ENCODE measurements at regions not wholly inside any gene's neighbourhood (a gene's known extent, or its start where the extent isn't known, plus 50 kb on each side); places are given as distances from the start of the nearest gene placed in this dataset.
A peak's percentile ranks its signal among the peaks of the same experiment; 100 is the strongest.

- DNase-seq (ENCODE audit: low read depth in 2 of 3, low spot score in 1 of 3): no peak
These were observed 356.3 kb upstream of the SMARCA2 start for GRCh38 chr9:1658661-1659362.

GRCh38 chr9:1659363-1659690 lies 355.8 kb upstream of the SMARCA2 start:
- DNase-seq (ENCODE audit: low read depth in 2 of 3, low spot score in 1 of 3): no peak

DNA sequence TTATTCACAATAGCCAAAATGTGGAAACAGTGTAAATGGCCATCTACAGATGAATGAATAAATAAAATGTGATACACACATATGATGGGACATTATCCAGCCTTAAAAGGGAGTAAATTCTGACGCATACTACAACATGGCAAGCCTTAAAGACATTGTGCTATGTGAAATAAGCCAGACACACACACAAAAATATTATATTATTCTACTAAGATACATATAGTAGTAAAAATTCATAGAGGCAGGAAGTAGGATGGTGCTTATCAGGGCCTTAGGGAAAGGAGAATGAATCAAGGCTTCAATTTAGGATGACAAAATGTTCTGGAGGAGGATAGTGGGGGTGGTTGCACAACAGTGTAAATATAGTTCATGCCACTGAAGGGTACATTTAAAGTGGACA lies 346.7 kb upstream of the SMARCA2 start:
- no peak for DNase-seq (ENCODE audit: low read depth in 2 of 3, low spot score in 1 of 3)

- no peak for DNase-seq (ENCODE audit: low read depth in 2 of 3, low spot score in 1 of 3)
These were observed 341.8 kb upstream of the SMARCA2 start for GRCh38 chr9:1673300-1673699.

DNA sequence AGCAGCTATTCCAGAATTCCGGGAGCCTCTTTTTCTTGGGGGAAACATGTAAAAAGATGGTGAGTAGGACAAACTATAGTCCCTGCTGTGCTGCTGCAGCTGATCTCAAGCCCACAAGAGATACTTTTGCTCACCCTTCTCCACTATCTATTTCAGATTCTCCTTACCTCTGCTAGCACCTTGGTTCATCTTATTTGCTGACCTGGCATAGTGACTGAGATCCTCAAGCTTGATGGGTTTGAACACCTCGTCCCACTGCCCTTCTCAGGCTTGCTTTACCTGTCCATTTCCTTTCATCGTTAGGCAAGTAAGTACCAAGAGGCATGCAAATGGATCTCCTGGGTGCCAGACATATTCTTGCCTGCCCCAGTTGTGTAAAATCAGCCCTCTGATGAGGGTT lies 338.4 kb upstream of the SMARCA2 start:
- DNase-seq (ENCODE audit: low read depth in 2 of 3, low spot score in 1 of 3): no peak

GRCh38 chr9:1683951-1684350 lies 331.2 kb upstream of the SMARCA2 start:
- DNase-seq (ENCODE audit: low read depth in 2 of 3, low spot score in 1 of 3): no peak

DNA sequence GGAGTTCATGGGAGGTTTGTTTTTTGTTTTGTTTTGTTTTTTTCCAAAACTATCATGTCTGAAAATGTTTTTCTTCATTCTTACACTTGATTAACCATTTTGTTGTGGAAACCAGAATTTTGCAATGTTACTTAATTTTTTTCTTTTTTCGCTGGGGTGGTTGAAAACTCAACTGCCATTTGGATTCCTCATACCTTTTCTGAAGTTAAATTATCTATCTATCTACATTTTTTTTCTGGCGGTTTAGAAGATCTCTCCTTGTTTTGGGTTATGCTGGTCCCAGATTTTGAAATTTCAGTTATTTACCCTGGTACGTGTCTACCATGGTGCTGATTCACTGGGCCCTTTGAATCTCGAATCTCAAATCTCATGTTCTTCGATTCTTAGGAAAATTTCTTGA lies 316.2 kb upstream of the SMARCA2 start:
- no peak for DNase-seq (ENCODE audit: low read depth in 2 of 3, low spot score in 1 of 3)

DNA sequence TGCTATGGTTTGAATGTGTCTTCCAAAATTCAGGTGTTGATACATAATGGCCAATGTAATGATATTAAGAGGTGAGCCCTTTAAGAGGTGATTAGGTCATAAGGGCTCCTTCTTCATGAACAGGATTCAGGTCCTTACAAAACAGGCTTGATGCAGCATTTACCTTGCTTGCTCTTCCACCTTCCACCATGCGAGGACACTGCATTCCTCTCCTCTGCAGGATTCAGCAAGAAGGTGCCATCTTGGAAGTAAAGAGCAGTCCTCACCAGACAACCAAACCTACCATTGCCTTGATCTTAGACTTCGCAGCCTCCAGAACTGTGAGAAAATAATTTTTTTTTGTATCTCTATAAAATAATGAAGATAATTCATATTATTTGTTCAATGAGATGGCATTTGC lies 314.0 kb upstream of the SMARCA2 start:
- no peak for DNase-seq (ENCODE audit: low read depth in 2 of 3, low spot score in 1 of 3)

DNA sequence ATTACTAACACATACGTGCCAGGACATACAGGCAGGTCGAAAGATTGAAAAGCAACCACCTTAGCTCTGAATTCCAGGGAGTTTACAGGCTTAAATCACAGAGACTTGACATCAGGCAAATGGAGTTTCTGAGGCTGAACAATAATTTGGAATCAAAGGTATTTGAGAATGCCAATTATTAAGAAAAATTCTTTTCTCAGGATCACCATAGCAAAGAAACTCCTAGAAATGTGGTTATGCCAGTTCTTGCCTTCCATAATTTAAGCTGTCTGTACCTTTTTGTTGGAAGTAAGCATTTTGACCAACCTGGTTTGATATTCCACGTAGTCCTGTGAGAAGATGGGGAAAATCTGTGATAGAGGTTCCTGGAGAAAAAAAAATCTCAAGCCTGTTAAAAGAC lies 312.4 kb upstream of the SMARCA2 start:
- DNase-seq (ENCODE audit: low read depth in 2 of 3, low spot score in 1 of 3): no peak

GRCh38 chr9:1707291-1707690 lies 307.9 kb upstream of the SMARCA2 start:
- DNase-seq (ENCODE audit: low read depth in 2 of 3, low spot score in 1 of 3): no peak

GRCh38 chr9:1708219-1708618 lies 306.9 kb upstream of the SMARCA2 start:
- no peak for DNase-seq (ENCODE audit: low read depth in 2 of 3, low spot score in 1 of 3)

GRCh38 chr9:1709347-1709746 lies 305.8 kb upstream of the SMARCA2 start:
- no peak for DNase-seq (ENCODE audit: low read depth in 2 of 3, low spot score in 1 of 3)

DNA sequence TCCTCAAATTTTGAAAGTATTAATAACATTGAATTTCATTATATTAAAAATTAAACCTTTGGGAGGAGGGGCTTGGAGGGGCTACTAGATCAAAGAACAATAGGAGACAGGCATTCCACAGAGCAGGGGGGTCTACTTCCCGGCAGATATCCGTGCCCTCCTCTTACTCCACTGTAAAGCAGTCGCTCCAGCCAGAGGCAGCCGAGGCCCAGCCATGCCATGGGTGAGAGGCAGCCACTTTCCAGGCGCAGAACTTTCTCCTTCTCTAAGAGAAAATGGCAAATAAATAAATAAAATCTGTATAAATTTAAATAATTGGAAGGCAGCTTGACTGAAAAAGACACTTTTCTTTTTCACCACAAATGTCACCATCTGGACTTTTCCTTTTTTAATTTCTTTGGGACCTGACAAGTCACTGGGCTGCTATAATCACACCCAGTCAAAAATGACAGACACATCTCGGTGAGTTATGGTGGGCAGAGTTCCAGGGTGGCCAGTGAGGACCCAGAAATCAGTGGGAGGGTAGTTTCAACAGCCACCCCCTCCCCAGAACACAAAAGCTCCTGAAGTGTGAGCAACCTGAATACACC lies 302.2 kb upstream of the SMARCA2 start:
- DNase-seq (ENCODE audit: low read depth in 2 of 3, low spot score in 1 of 3): no peak

GRCh38 chr9:1713841-1714240 lies 301.3 kb upstream of the SMARCA2 start:
- DNase-seq (ENCODE audit: low read depth in 2 of 3, low spot score in 1 of 3): no peak

DNA sequence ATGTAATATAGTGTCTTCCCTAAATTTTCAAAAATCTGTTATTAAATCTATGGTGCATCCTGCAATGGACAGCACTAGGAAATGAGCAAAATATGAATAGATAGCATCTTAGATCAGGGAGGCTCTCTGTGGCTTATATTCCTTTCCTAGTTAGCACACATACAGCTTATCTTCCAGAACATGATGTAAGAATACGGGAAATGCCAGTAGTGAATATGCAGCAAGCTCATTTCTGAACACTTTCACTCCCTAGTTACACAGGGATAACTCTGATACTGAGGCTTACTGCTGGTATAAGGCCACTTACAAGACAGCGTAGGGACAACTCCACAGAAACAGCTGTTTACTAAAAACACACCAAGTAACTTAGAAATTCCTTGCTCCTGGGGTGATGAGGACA lies 297.3 kb upstream of the SMARCA2 start:
- no peak for DNase-seq (ENCODE audit: low read depth in 2 of 3, low spot score in 1 of 3)

- no peak for DNase-seq (ENCODE audit: low read depth in 2 of 3, low spot score in 1 of 3)
These were observed 296.3 kb upstream of the SMARCA2 start for GRCh38 chr9:1718836-1719235.

DNA sequence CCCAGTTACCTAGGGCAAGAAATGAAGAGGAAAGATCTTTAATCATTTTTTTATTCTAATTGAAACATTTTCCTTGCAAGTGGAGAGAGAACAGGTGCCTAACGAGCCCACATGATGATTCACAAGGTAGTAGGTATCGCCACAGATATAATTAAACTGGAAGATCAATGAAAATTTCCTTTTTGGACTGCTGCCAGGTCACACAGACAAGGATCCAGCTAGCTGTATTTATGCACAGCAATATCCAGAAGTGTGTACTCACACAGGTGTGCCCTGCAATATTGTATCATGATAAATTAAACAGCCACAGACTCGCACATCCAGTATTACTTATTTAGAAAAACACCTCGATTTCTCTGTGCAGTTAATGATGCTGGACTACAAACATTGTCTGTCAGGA lies 294.0 kb upstream of the SMARCA2 start:
- DNase-seq (ENCODE audit: low read depth in 2 of 3, low spot score in 1 of 3): no peak

GRCh38 chr9:1722404-1722803 lies 292.7 kb upstream of the SMARCA2 start:
- DNase-seq (ENCODE audit: low read depth in 2 of 3, low spot score in 1 of 3): no peak

DNA sequence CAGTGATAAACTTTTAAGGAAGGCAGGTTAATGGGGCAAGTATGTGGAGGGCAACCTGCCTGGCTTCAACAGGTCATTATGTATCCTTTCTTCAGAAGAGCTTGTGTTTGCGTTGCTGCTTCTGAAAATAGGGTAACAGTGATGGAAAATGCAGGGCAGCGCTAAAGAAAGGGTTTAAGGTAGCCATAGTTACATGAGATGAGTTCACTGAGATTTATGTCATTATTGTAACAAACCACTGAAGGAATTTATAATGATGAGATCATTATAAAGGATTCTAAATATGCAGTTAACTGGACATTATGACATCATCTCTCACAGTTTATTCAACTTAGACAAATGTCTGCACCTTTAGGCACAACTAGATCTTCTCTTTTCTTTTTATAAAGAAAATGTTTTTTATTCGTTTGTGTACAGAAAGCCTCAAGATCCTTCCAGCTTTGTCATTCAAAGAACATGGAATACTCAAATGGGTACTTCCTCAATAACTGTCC lies 291.6 kb upstream of the SMARCA2 start:
- no peak for DNase-seq (ENCODE audit: low read depth in 2 of 3, low spot score in 1 of 3)

DNA sequence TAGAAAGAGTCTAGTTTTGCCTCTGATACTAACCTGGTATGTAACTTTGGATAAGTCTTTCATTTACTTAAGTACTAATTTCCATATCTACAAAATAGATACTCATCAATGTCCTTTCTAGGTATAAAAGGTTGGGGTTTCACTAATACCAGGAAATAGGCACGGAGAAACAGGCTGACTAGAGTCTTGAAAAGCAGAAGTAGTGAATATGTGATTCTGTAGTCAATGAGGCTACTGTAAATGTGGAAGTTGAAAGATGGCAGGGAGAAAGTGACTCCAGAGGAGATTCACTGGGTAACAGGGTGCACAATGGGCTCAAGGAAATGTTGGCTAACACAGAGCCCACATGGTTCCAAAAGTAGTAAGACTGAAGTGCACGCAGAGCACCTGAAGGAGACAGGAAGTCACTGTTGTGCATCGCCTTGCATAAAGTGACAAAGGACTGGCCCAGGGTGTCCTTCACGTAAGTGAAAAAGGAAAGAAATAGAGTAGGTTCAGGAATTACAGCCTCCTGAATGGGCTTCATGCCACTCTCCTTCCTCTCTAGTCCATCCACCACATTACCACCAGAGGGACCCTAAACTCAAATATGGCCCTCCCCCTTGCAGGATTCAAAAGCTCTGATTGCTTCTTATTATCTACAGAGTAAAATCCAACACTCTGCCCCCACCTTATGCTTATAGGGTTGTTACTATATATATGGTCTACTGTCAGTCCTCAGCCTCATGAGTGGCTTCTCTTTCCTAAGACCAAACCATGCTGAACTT lies 288.0 kb upstream of the SMARCA2 start:
- DNase-seq (ENCODE audit: low read depth in 2 of 3, low spot score in 1 of 3): peak in 1 of 3 donors; percentile 3

GRCh38 chr9:1729631-1730030 lies 285.5 kb upstream of the SMARCA2 start:
- no peak for DNase-seq (ENCODE audit: low read depth in 2 of 3, low spot score in 1 of 3)

DNA sequence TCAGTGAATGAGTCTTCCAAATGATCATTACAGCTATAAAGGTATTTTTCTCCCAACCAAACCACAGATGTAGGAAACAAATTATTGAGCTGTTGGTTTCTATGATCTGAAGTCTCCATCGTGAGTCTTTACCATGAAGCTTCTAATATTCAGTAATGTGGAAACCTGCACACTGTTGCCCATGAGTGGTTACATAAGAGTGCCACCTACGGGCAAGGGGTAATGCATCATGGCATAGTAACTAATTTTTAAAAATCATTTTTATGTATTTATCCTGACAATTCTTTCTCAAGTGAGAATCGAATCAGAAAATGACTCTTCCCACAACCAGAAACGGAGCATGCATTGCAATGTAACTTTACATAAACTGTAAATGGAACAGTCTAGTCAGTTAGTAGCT lies 282.5 kb upstream of the SMARCA2 start:
- DNase-seq (ENCODE audit: low read depth in 2 of 3, low spot score in 1 of 3): no peak

Data from stimulated activated CD4-positive, alpha-beta T cell treated with anti-CD3 and anti-CD28 coated beads, Interleukin-12 subunit alpha, Interleukin-12 subunit beta, amount 100 ng/mL, for 48 hours (primary cell).